ENCODE measurements at regions not wholly inside any gene's neighbourhood (a gene's known extent, or its start where the extent isn't known, plus 50 kb on each side); places are given as distances from the start of the nearest gene placed in this dataset.

DNA sequence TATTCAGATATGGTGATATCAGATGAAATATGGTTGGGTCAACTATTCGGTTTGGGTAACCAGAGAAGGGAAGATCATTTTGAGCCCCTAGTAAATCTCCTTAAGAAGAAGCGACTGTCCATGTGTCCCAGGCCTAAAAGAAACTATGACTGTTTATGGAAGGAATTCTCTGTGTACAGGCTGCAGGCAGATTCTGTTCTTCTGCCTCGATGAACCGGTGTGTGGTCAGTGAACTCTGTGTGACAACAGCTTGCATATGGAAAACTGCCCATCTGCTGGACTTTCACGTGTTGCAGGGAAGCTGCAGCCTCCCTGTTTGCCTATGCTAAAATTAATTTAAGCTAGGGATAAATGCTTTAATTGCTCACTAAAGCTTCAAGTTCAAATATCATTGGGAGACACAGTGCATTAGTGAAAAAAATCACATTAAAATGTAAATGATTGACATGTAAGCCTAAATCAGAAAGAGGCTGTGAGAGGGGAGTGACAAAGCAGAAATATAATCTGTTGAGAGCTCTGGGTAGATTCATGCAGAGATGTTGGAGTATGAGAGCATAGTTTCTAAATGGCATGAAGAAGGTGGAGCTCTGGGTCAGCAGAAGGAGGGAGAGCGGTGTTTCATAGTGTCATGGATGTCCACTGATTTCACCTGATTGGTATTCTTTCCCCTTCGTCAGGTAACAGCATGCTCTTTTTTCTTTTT lies 65.4 kb upstream of the PFN2 start:
- Histone ChIP-seq H3K27ac (ENCODE audit: insufficient read length, low read depth, low read length) (no peak overlapping the region), H2BK12ac (ENCODE audit: insufficient read length, low read depth, low read length) (no peak overlapping the region)

More for the DNA sequence above, 65.4 kb upstream of the PFN2 start:
- no peak overlapping the region for H3K18ac ChIP-seq (ENCODE audit: insufficient read length, low read depth, low read length)
- H3K9ac ChIP-seq (ENCODE audit: extremely low read depth, insufficient read length, low read length), result no peak overlapping the region
- TF ChIP-seq, protein P1, sequence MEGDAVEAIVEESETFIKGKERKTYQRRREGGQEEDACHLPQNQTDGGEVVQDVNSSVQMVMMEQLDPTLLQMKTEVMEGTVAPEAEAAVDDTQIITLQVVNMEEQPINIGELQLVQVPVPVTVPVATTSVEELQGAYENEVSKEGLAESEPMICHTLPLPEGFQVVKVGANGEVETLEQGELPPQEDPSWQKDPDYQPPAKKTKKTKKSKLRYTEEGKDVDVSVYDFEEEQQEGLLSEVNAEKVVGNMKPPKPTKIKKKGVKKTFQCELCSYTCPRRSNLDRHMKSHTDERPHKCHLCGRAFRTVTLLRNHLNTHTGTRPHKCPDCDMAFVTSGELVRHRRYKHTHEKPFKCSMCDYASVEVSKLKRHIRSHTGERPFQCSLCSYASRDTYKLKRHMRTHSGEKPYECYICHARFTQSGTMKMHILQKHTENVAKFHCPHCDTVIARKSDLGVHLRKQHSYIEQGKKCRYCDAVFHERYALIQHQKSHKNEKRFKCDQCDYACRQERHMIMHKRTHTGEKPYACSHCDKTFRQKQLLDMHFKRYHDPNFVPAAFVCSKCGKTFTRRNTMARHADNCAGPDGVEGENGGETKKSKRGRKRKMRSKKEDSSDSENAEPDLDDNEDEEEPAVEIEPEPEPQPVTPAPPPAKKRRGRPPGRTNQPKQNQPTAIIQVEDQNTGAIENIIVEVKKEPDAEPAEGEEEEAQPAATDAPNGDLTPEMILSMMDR (conservative IDR thresholded peaks at IDR 0.05), result no peak
- H3K23me2 ChIP-seq (ENCODE audit: insufficient read length, low read depth, low read length, poor library complexity, severe bottlenecking), result no peaks in the 10 kb centered on the region
- no peak overlapping the region for H2BK120ac ChIP-seq (ENCODE audit: low read depth, low read length, poor library complexity, severe bottlenecking)
- Mint-ChIP-seq H3K4me1 (peaks cover 59 to 71% of the 10 kb centered on the region in 2 experiments), H3K9me3 (peaks cover 0 to 3% of the 10 kb centered on the region in 2 experiments; a peak in 1 of 5 replicates), H3K36me3 (ENCODE audit: insufficient read depth in 1 of 3, low read depth in 3 of 3) (peaks cover 0 to 6% (median 3%) of the 10 kb centered on the region in 3 experiments; a peak in 5 of 7 replicates), H3K27me3 (ENCODE audit: low read depth) (peaks cover 66% of the 10 kb centered on the region), H3K4me3 (no peak overlapping the region), H3K27ac (no peak overlapping the region)
- H4K20me1 ChIP-seq (ENCODE audit: control insufficient read depth, insufficient read depth, insufficient read length), result no peaks in the 10 kb centered on the region
- H4K91ac ChIP-seq (ENCODE audit: insufficient read length, low read depth, low read length), result no peak overlapping the region
- no peaks in the 10 kb centered on the region for H3K79me1 ChIP-seq (ENCODE audit: insufficient read depth, low read depth, low read length, poor library complexity, severe bottlenecking)
- H3K4me1 ChIP-seq (ENCODE audit: insufficient read depth, low read length), result peaks cover 25% of the 10 kb centered on the region
- H4K5ac ChIP-seq (ENCODE audit: insufficient read length, low read depth, low read length), result no peak overlapping the region
- no peak for DNase-seq
- H3T11ph ChIP-seq (ENCODE audit: low read length), result no peak overlapping the region
- H2BK15ac ChIP-seq (ENCODE audit: low read depth, low read length), result no peak overlapping the region
- no peak overlapping the region for H3K56ac ChIP-seq (ENCODE audit: insufficient read length, low read depth, low read length)
- H3K9me3 ChIP-seq (ENCODE audit: control insufficient read depth, low read depth, low read length), result no peaks in the 10 kb centered on the region
- no peak overlapping the region for H3K14ac ChIP-seq (ENCODE audit: insufficient read depth, low read length)
- H3K27me3 ChIP-seq (ENCODE audit: insufficient read depth, low read length), result no peaks in the 10 kb centered on the region
- no peak overlapping the region for H4K8ac ChIP-seq (replicated peaks; ENCODE audit: insufficient read length, low read depth, low read length)
- H3K4me2 ChIP-seq (ENCODE audit: insufficient read depth, insufficient read length, low read length), result no peak overlapping the region
- H3K23ac ChIP-seq (ENCODE audit: insufficient read length, low read depth, low read length), result no peak overlapping the region
- no peaks in the 10 kb centered on the region for H3K79me2 ChIP-seq (ENCODE audit: insufficient read depth, low read length)
- no peak overlapping the region for H2AK5ac ChIP-seq (ENCODE audit: insufficient read length, low read length)
- no peak overlapping the region for H2BK20ac ChIP-seq (ENCODE audit: low read depth, low read length, poor library complexity, severe bottlenecking)
- no peak overlapping the region for H3K4ac ChIP-seq (ENCODE audit: low read depth, low read length)
- H2AFZ ChIP-seq (ENCODE audit: low read length), result no peak overlapping the region
- H2BK5ac ChIP-seq (ENCODE audit: insufficient read length, low read length), result no peak overlapping the region
- no CpG with 5 or more reads among the region's 7 CpGs for WGBS (ENCODE audit: extremely low coverage, insufficient read length, low lambda C conversion rate)
